ENCODE measurements at regions not wholly inside any gene's neighbourhood (a gene's known extent, or its start where the extent isn't known, plus 50 kb on each side); places are given as distances from the start of the nearest gene placed in this dataset.

GRCh38 chr2:71992036-71992435 is 155.6 kb downstream of the CYP26B1 start:
- H3K4me3 ChIP-seq (replicated peaks; ENCODE audit: low read depth, low read length): no peak overlapping the region
- no peaks in the 10 kb centered on the region for H3K36me3 ChIP-seq (ENCODE audit: control insufficient read depth, insufficient read depth, low read length)
- no peak for TF ChIP-seq CTCF (IDR thresholded peaks at IDR 0.05; ENCODE audit: insufficient read depth, low read length, poor library complexity, severe bottlenecking)
- DNase-seq (ENCODE audit: extremely low read depth, insufficient read length): no peak
- no peaks in the 10 kb centered on the region for H3K27me3 ChIP-seq (replicated peaks; ENCODE audit: control insufficient read depth, insufficient read depth, low read length)

GRCh38 chr2:71991397-71991796 is 156.3 kb downstream of the CYP26B1 start:
- no peaks in the 10 kb centered on the region for H3K27me3 ChIP-seq (replicated peaks; ENCODE audit: control insufficient read depth, insufficient read depth, low read length)
- DNase-seq (ENCODE audit: extremely low read depth, insufficient read length): no peak
- no peak overlapping the region for H3K4me3 ChIP-seq (replicated peaks; ENCODE audit: low read depth, low read length)
- no peaks in the 10 kb centered on the region for H3K36me3 ChIP-seq (ENCODE audit: control insufficient read depth, insufficient read depth, low read length)
- TF ChIP-seq CTCF (IDR thresholded peaks at IDR 0.05; ENCODE audit: insufficient read depth, low read length, poor library complexity, severe bottlenecking): no peak

GRCh38 chr2:71990826-71991225 is 156.8 kb downstream of the CYP26B1 start:
- no peak for DNase-seq (ENCODE audit: extremely low read depth, insufficient read length)
- Histone ChIP-seq H3K4me3 (replicated peaks; ENCODE audit: low read depth, low read length) (no peak overlapping the region), H3K36me3 (ENCODE audit: control insufficient read depth, insufficient read depth, low read length) (no peaks in the 10 kb centered on the region), H3K27me3 (replicated peaks; ENCODE audit: control insufficient read depth, insufficient read depth, low read length) (no peaks in the 10 kb centered on the region)
- no peak for TF ChIP-seq CTCF (IDR thresholded peaks at IDR 0.05; ENCODE audit: insufficient read depth, low read length, poor library complexity, severe bottlenecking)

- TF ChIP-seq CTCF (IDR thresholded peaks at IDR 0.05; ENCODE audit: insufficient read depth, low read length, poor library complexity, severe bottlenecking): no peak
These were observed 157.5 kb downstream of the CYP26B1 start for GRCh38 chr2:71990122-71990521.

GRCh38 chr2:71989671-71990070 is 158.0 kb downstream of the CYP26B1 start:
- no peaks in the 10 kb centered on the region for H3K27me3 ChIP-seq (replicated peaks; ENCODE audit: control insufficient read depth, insufficient read depth, low read length)
- no peak overlapping the region for H3K4me3 ChIP-seq (replicated peaks; ENCODE audit: low read depth, low read length)
- no peak for TF ChIP-seq CTCF (IDR thresholded peaks at IDR 0.05; ENCODE audit: insufficient read depth, low read length, poor library complexity, severe bottlenecking)
- no peaks in the 10 kb centered on the region for H3K36me3 ChIP-seq (ENCODE audit: control insufficient read depth, insufficient read depth, low read length)
- DNase-seq (ENCODE audit: extremely low read depth, insufficient read length): no peak

More at GRCh38 chr2:71990122-71990521, 157.5 kb downstream of the CYP26B1 start:
- Histone ChIP-seq H3K4me3 (replicated peaks; ENCODE audit: low read depth, low read length) (no peak overlapping the region), H3K27me3 (replicated peaks; ENCODE audit: control insufficient read depth, insufficient read depth, low read length) (no peaks in the 10 kb centered on the region), H3K36me3 (ENCODE audit: control insufficient read depth, insufficient read depth, low read length) (no peaks in the 10 kb centered on the region)
- no peak for DNase-seq (ENCODE audit: extremely low read depth, insufficient read length)

GRCh38 chr2:71988170-71988569 is 159.5 kb downstream of the CYP26B1 start:
- Histone ChIP-seq H3K27me3 (replicated peaks; ENCODE audit: control insufficient read depth, insufficient read depth, low read length) (no peaks in the 10 kb centered on the region), H3K4me3 (replicated peaks; ENCODE audit: low read depth, low read length) (no peak overlapping the region), H3K36me3 (ENCODE audit: control insufficient read depth, insufficient read depth, low read length) (no peaks in the 10 kb centered on the region)
- DNase-seq (ENCODE audit: extremely low read depth, insufficient read length): no peak
- no peak for TF ChIP-seq CTCF (IDR thresholded peaks at IDR 0.05; ENCODE audit: insufficient read depth, low read length, poor library complexity, severe bottlenecking)

All from GM06990 (cell line).